ENCODE measurements at regions not wholly inside any gene's neighbourhood (a gene's known extent, or its start where the extent isn't known, plus 50 kb on each side); places are given as distances from the start of the nearest gene placed in this dataset.

DNA sequence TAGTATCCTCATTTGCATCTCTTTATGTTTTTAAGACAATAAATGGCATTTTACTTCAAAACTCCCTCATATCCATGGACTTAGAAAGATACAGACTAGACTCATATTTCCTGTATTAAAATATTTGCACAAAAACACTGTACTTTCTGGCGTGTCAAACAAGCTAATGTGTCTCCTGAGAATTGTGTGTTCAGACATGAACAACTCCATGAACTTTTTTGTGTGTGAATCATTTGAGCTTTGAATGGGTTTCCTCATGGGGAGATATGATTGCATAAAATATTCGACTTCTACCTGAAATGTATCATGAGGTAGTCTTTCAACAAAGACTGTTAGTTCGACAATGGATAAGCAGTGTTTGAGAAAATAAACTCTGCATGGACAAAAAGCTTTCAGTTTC, 58.8 kb downstream of the TMEM30B start:
- TF ChIP-seq, protein P1, sequence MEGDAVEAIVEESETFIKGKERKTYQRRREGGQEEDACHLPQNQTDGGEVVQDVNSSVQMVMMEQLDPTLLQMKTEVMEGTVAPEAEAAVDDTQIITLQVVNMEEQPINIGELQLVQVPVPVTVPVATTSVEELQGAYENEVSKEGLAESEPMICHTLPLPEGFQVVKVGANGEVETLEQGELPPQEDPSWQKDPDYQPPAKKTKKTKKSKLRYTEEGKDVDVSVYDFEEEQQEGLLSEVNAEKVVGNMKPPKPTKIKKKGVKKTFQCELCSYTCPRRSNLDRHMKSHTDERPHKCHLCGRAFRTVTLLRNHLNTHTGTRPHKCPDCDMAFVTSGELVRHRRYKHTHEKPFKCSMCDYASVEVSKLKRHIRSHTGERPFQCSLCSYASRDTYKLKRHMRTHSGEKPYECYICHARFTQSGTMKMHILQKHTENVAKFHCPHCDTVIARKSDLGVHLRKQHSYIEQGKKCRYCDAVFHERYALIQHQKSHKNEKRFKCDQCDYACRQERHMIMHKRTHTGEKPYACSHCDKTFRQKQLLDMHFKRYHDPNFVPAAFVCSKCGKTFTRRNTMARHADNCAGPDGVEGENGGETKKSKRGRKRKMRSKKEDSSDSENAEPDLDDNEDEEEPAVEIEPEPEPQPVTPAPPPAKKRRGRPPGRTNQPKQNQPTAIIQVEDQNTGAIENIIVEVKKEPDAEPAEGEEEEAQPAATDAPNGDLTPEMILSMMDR (IDR thresholded peaks at IDR 0.05; ENCODE audit: control extremely low read depth in 1 of 3, insufficient read depth in 1 of 3, low read depth in 1 of 3, low read length in 3 of 3) = no peak
- TF ChIP-seq TAF1 (IDR thresholded peaks at IDR 0.05; ENCODE audit: low read depth, low read length) (no peak), POLR2AphosphoS5 (IDR thresholded peaks at IDR 0.05; ENCODE audit: low read depth, low read length) (no peak), RBBP5 (IDR thresholded peaks at IDR 0.05; ENCODE audit: borderline replicate concordance, low read depth, low read length) (no peak), EZH2 (IDR thresholded peaks at IDR 0.05; ENCODE audit: low read depth, low read length, severe bottlenecking) (no peak), EP300 (IDR thresholded peaks at IDR 0.05; ENCODE audit: borderline replicate concordance in 1 of 2, low read depth in 2 of 2, low read length in 2 of 2) (no peak), MAFK (IDR thresholded peaks at IDR 0.05; ENCODE audit: low read depth, low read length) (no peak)
- TF ChIP-seq, protein P2, sequence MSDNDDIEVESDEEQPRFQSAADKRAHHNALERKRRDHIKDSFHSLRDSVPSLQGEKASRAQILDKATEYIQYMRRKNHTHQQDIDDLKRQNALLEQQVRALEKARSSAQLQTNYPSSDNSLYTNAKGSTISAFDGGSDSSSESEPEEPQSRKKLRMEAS (IDR thresholded peaks at IDR 0.05) = no peak
- TF ChIP-seq, protein P3, sequence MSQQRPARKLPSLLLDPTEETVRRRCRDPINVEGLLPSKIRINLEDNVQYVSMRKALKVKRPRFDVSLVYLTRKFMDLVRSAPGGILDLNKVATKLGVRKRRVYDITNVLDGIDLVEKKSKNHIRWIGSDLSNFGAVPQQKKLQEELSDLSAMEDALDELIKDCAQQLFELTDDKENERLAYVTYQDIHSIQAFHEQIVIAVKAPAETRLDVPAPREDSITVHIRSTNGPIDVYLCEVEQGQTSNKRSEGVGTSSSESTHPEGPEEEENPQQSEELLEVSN (IDR thresholded peaks at IDR 0.05) = no peak
